CD4-positive, alpha-beta T cell treated with Interleukin-12 subunit alpha and Interleukin-12 subunit beta, for 1 hour (primary cell): ENCODE measurements at regions not wholly inside any gene's neighbourhood (a gene's known extent, or its start where the extent isn't known, plus 50 kb on each side); places are given as distances from the start of the nearest gene placed in this dataset.

Experiments used
- DNase-seq: peaks from one replicate; pipeline ENCODE4 v3.0.0-alpha.2; 2020

DNA sequence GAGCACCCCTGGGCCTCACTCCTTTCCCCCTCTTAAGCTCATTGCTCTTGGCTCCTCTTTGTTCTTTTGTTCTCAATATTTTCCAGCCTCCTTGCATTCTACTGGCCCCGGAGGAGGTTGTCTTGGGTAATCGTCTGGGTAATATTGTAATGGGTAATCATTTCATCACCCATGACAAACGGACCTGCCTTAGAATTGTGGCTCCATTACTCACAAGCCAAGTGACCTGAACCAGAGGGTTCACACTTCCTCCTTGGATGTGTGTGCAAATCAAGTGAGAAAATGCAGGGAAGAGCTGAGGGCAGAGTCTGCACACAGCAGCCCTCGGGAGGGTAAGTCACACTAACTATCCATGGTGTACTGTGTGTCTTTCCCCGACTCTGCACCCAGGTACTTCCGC, 305.0 kb downstream of the BUD13 start:
- DNase-seq: no peak

GRCh38 chr11:116466801-116467200, 306.0 kb downstream of the BUD13 start:
- no peak for DNase-seq

DNA sequence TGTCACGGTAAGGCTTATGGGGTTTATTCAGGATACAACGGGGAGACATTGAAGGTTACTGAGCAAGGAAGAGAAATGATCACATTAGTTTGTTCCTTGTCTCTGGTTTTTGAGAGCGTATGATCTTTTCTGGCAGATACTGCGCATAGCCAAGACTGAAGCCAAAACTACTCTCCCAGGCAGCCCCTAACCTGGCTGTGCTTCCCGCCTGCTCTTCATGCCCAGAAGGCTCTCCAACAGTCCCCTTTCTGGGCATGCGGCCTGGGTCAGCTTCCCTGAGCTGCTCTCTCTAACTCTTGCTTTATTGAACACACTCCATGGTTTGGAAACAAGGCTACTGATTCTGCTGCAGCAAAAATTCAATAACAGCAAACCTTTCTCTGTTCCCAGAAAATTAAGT, 306.6 kb downstream of the BUD13 start:
- no peak for DNase-seq

DNA sequence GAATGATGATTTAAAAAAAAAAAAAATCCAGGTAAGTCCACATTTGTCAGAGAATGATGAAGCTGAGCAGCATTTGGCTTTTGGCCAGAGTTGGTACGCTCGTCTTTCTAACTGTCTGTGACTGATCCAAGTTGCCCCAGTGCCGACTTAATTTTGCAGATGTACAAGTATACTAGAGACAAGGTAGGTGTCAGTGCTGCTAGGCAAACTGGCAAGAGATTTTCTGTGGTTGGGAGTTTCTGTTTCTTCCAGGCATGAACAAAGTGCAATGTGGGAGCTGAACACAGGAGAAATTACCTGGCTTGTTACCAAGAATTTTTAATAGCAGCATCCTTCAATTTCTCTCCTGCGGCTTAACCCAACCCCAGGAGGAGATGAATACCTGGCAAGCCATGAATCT, 307.7 kb downstream of the BUD13 start:
- DNase-seq: no peak

GRCh38 chr11:116461789-116462188, 311.0 kb downstream of the BUD13 start:
- DNase-seq: no peak

GRCh38 chr11:116460156-116460920, 312.4 kb downstream of the BUD13 start:
- DNase-seq: no peak

DNA sequence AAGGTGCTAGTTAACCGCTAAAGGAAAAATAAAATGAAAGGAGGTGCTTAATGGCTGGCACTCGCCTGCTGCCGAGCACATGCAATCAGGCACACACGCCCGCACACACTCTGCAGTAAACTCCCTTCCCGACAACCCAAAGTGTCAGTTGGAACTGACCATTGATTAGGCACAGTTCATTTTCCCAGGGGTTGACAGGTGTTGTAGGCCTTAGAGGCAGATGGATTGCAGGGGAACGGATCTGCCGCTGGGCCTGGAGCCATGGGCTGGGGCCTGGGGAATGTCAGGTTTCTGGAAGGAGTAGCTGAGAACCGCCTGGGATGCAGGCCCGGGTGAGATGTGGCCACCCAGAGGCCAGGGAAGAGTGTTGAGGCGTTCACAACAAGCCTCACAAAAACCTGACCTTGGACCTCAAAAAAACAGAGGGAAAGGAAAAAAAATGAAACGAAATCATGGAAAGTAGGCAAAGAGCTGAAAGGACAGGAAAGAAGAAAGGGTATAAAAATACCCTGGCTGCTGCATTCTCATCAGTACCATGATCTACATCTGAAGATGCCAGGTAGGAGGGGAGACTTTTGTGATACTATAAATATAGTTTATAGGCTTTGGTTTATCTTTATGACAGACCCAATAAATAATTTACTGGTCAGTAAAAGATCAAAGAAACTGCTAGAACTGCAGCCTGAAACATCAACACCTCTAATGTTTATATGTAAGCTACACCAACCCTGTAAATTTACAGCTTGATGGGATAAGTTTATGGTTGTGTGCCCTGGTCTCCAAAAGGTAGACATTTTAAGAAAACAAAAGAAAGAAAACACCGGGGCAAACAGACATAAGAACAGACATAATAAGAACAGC, 313.4 kb downstream of the BUD13 start:
- DNase-seq: no peak

- DNase-seq: no peak
These were observed 314.2 kb downstream of the BUD13 start for GRCh38 chr11:116458546-116458945.

DNA sequence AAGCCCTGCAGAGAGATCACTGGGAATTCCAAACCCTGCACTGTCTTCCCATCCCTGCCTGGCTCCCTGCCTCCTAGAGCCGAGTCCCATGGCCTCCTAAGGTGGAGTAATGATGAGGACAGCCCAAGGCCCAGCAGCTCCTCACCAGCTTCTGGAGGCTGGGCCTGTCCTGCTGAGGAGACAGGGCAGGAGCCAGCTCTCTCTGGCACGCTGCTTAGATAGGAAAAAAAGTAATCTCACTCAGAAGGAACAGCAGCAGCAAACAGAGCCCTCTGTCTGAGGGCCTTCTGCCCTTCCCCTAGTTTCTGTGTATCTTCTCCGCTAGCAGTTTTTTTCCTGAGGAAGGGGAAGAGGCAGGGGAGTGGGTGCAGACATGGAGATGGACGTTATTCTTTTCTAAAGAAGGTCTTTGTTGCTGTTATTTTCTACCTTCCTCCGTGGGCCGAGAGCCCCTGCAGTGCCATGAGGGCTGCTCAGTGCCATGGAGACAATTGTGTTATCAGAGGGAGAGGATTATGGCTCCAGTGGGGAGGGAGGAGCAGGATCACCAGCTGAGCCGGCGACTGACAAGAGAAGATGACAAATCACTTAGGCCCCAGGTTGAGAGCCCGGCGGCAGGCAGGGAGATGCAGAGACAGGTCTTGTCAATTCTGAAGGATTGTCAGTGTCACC, 315.3 kb downstream of the BUD13 start:
- DNase-seq: no peak

DNA sequence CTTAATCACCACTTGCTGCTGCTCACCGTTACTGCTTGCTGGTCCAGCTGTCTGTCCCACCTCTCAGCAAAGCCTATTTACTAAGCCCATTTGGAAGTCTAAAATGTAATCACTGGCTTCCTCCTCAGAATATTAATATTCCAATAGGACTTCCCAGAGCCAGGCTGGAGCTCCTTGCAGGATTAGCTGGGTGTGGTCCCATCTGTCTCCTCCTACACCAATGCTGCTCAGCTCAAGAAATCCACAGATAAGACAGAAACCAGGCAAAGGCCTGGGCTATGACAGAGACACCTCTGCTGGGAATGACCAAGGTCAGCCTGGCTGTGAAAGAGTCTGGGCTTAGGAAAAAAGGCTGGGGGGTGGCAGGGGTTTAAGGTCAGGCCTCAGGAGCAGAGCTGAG, 317.8 kb downstream of the BUD13 start:
- no peak for DNase-seq

GRCh38 chr11:116454020-116454645, 318.7 kb downstream of the BUD13 start:
- DNase-seq: peak; percentile 4

GRCh38 chr11:116452461-116452860, 320.3 kb downstream of the BUD13 start:
- no peak for DNase-seq

- no peak for DNase-seq
These were observed 323.3 kb downstream of the BUD13 start for GRCh38 chr11:116449522-116449921.

DNA sequence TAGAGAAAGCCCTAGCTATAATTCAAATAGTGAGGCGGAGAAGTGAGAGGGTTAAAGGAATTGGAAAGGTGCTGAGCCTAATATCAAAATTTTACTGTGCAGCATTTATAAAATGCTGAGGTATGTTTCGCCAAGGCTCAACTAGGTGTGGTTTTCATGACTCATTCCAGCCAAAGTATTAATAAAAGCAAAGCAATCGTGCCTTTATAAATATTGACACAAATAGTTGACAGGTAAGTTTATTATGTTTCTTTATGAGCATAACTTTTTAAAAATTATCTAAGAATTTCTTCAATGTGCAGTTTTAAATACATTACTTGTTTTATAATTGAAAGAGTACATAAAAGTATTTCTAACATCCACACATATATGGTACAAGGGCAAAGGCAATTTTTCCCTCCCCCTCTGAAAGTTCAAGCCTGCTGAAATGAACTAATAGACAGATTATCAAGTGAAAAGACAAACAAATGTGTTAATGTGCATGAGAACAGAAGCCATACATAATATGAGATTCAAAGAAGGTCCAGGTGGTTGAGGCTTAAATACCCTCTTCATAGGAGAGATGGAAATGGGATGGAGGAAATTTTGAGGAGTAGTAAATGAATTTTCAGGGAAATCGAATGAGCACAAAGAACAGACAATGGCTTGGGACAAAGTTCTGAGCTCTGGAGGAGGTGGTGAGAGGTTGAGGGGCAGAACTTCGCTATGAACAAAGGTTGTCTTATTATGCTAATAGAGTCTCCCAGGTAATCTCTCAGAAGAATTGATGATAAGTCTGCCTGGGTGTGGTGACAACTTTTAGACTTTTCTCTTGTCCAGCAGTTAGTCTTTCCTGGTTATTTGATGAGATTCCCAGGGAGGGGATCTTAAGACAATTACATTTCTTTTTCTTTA, 326.5 kb downstream of the BUD13 start:
- DNase-seq: no peak

DNA sequence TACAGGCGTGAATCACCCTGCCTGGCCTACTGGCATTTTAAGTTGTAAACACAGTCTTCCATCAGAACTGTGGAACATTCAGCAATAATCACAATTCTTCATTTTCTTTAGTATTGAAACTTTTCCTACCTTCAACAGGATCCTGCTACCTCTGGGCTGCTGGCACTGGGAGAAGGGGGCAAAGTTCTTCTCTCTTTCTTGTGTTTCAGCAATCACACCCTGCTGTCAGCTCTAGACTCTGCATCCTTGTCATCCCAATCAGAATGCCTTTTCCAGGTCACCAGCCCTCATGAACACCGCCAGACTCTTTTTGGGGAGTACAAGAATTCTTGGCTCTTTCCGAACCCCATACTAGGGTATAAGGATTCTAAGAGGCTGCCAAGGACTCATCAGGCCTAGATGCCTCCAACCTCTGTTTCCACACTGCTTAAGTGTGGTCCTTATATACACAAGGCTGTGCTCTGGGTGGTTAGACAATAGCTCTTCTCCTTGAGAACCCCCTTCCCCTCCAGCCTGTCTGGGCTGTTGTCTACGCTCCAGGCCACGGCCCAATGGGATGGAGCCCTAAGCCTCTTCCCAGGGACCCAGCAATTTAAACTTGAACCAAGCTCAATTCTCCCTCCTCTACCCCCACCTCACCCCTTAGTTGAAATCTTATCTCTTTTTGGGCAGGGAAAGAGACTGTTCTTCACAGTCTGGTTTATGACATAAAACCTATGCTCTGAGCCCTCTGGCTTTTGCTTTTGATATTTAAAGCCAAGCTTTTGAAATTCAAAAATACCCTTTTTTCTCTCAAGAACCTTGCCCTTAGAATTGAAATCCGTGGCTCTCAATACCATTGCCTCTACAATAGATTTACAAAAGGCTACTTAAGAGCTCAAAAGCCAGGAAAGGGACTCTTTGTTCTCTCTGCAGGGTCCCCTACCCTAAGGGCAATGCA, 327.4 kb downstream of the BUD13 start:
- no peak for DNase-seq

- DNase-seq: no peak
These were observed 330.5 kb downstream of the BUD13 start for GRCh38 chr11:116442238-116442752.

DNA sequence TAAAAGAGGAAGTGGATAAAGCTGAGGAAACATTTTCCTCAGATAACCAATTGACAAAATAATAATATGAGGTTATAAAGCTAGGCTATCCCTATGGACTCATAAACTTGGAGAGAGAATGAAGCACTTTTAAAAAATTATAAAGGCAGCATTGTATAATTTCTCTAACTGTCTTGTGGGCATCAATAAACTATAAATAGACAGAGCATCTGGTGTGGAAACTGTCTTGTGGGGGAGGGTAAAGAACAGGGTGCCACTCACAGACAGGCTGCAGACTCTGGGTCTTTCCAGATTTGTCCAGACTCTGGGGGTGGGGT, 333.5 kb downstream of the BUD13 start:
- DNase-seq: no peak

GRCh38 chr11:116438651-116439360, 334.0 kb downstream of the BUD13 start:
- DNase-seq: no peak

DNA sequence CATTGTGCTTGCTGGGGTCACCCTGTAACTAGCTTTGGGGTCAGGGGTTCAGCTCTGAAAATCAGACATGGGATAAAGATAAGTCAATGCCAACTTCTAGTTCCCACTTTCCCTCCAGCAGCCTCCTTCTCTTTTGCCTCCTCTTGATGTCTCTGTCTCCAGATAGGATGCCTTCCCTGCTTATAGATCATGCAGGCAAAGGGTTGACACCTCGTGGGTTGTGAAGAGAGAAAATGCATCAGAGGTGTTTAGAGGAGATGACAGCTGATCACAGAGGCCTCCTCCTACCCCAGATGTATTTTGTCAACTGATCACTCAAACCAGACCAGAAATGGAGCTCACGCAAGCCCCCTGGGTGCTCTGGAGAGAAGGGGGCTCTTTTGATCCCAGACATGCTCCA, 337.8 kb downstream of the BUD13 start:
- no peak for DNase-seq

DNA sequence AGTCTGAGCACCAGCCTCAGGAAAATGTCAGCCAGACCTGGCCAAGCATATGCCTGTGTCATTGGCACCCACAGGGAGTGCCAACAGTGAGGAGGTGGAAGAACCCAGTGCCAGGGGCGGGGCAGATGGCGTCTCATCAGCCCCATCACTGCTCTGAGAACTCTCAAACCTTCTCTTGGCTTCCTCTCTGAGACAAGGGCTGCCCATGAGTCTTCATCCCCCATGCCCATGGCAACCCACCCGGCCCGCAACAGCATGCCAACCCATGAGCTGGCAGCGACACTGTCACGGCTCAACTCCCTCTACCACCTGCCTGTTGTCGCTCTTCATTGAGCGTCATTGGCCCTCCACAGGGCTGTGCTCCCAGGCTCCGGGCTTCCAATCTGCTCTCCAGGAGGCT, 340.5 kb downstream of the BUD13 start:
- no peak for DNase-seq
